IMR-90 (cell line): ENCODE measurements at regions not wholly inside any gene's neighbourhood (a gene's known extent, or its start where the extent isn't known, plus 50 kb on each side); places are given as distances from the start of the nearest gene placed in this dataset.

Experiments
- ATAC-seq: fragments of 200-7000 bp; cut with Tn5 transposase; 2 replicates; pipeline ENCODE4 v1.9.1; 2020; ENCODE audit warnings: low read depth, mild to moderate bottlenecking, moderate library complexity
- BruUV-seq: library from RNA; stranded (reverse); fragments of 400-500 nt; replicated peaks from 2 replicates; lab custom pipeline; 2021; lab: Mats Ljungman, UMichigan
- CTCF ChIA-PET: fragments of 300-600 bp; formaldehyde crosslinking; extraction: SDS; loops from one replicate; lab custom pipeline; 2021; ENCODE audit warnings: antibody characterized with exemption; lab: Yijun Ruan, JAX
- POLR2A ChIA-PET: fragments of 300-600 bp; sonication (Branson Sonifier 250); formaldehyde crosslinking; loops from one replicate; lab custom pipeline; 2022; ENCODE audit warnings: antibody characterized with exemption; ENCODE audit not compliant: unreplicated experiment; lab: Charles Lee
- DNase-seq: peaks from one replicate; pipeline ENCODE4 v3.0.0; 2013
- H2AFZ ChIP-seq: replicated peaks from 2 replicates; pipeline ENCODE3; 2013; ENCODE audit warnings: low read length, mild to moderate bottlenecking; ENCODE audit not compliant: poor library complexity
- H2AK5ac ChIP-seq: 2 replicates; pipeline ENCODE4 v1.6.1; 2013; ENCODE audit warnings: low read depth, low read length, inconsistent platforms
- H2AK9ac ChIP-seq: replicated peaks from 2 replicates; pipeline ENCODE3; 2013; ENCODE audit warnings: mild to moderate bottlenecking, low read depth, low read length, moderate library complexity; ENCODE audit not compliant: poor library complexity
- H2BK120ac ChIP-seq: 2 replicates; pipeline ENCODE4 v1.6.1; 2013; ENCODE audit warnings: low read depth, low read length, inconsistent platforms
- H2BK15ac ChIP-seq: 3 replicates; pipeline ENCODE4 v1.6.1; 2013; ENCODE audit warnings: low read depth, low read length, inconsistent platforms
- H2BK20ac ChIP-seq: 2 replicates; pipeline ENCODE4 v1.6.1; 2013; ENCODE audit warnings: low read depth, mild to moderate bottlenecking, inconsistent platforms, low read length, moderate library complexity
- H2BK5ac ChIP-seq: 2 replicates; pipeline ENCODE4 v1.6.1; 2013; ENCODE audit warnings: mild to moderate bottlenecking, low read depth, low read length, inconsistent platforms; ENCODE audit not compliant: poor library complexity, severe bottlenecking
- H3K14ac ChIP-seq: replicated peaks from 2 replicates; pipeline ENCODE4 v1.6.1; 2013; ENCODE audit warnings: low read depth, low read length, inconsistent platforms
- H3K18ac ChIP-seq: 2 replicates; pipeline ENCODE4 v1.6.1; 2013; ENCODE audit warnings: low read depth, low read length, control low read depth
- H3K23ac ChIP-seq: 2 replicates; pipeline ENCODE4 v1.6.1; 2013; ENCODE audit warnings: low read depth, low read length, inconsistent platforms
- H3K27ac ChIP-seq: 2 replicates; pipeline ENCODE4 v1.5.1; 2013; ENCODE audit warnings: mild to moderate bottlenecking, control low read depth, low read length; ENCODE audit not compliant: insufficient read depth
- H3K27me3 ChIP-seq: 2 replicates; pipeline ENCODE4 v1.6.1; 2013; ENCODE audit warnings: low read length; ENCODE audit not compliant: control insufficient read depth, insufficient read depth
- H3K36me3 ChIP-seq: 2 replicates; pipeline ENCODE4 v1.6.1; 2013; ENCODE audit warnings: low read length, mixed read lengths; ENCODE audit not compliant: control insufficient read depth, insufficient read depth
- H3K4ac ChIP-seq: 2 replicates; pipeline ENCODE4 v1.6.1; 2013; ENCODE audit warnings: low read depth, low read length, inconsistent platforms
- H3K4me1 ChIP-seq: 2 replicates; pipeline ENCODE4 v1.6.1; 2013; ENCODE audit warnings: low read length, mixed read lengths; ENCODE audit not compliant: control insufficient read depth, insufficient read depth
- H3K4me2 ChIP-seq: 2 replicates; pipeline ENCODE4 v1.6.1; 2013; ENCODE audit warnings: low read depth, mild to moderate bottlenecking, control low read depth, low read length, moderate library complexity
- H3K4me3 ChIP-seq: 2 replicates; pipeline ENCODE4 v1.5.1; 2013; ENCODE audit warnings: low read depth, mild to moderate bottlenecking, control low read depth, low read length, moderate library complexity; ENCODE audit not compliant: insufficient read depth
- H3K56ac ChIP-seq: 2 replicates; pipeline ENCODE4 v1.6.1; 2013; ENCODE audit warnings: low read length, inconsistent platforms; ENCODE audit not compliant: insufficient read depth; ENCODE audit errors: extremely low read depth
- H3K79me1 ChIP-seq, 2 experiments: 2 replicates each; pipeline ENCODE4 v1.6.1; 2013; ENCODE audit warnings: low read length in 2 of 2, inconsistent platforms in 1 of 2, low read depth in 1 of 2
- H3K9ac ChIP-seq: 2 replicates; pipeline ENCODE4 v1.6.1; 2013; ENCODE audit warnings: low read depth, low read length, control low read depth
- H3K9me1 ChIP-seq: 2 replicates; pipeline ENCODE4 v1.6.1; 2013; ENCODE audit warnings: low read length, inconsistent platforms; ENCODE audit not compliant: insufficient read depth
- H3K9me3 ChIP-seq: 2 replicates; pipeline ENCODE4 v1.6.1; 2013; ENCODE audit warnings: low read length; ENCODE audit not compliant: control insufficient read depth, insufficient read depth
- H4K20me1 ChIP-seq: 2 replicates; pipeline ENCODE4 v1.6.1; 2013; ENCODE audit warnings: low read length, inconsistent platforms; ENCODE audit not compliant: insufficient read depth
- H4K5ac ChIP-seq: 2 replicates; pipeline ENCODE4 v1.6.1; 2013; ENCODE audit warnings: mild to moderate bottlenecking, low read depth, low read length, control low read depth
- H4K8ac ChIP-seq, 2 experiments: 2 replicates each; pipeline ENCODE4 v1.6.1; 2013; ENCODE audit warnings: low read depth in 2 of 2, low read length in 2 of 2, control low read depth in 1 of 2, inconsistent platforms in 1 of 2
- H4K91ac ChIP-seq: 2 replicates; pipeline ENCODE4 v1.6.1; 2013; ENCODE audit warnings: low read depth, low read length, inconsistent platforms; ENCODE audit not compliant: insufficient read depth
- FOS ChIP-seq: fragments of 150-350 bp; IDR thresholded peaks from 2 replicates; pipeline ENCODE4 v1.6.1; 2016; ENCODE audit warnings: low read depth, low read length
- MXI1 ChIP-seq: IDR thresholded peaks from 2 replicates; pipeline ENCODE4 v1.6.1; 2012; ENCODE audit warnings: low read depth, mild to moderate bottlenecking, low read length, moderate library complexity, borderline replicate concordance
- WGBS, 2 experiments: methylation state at CpG; one replicate each; pipeline versions ENCODE4 v1.1.5 to v1.1.7; 2013; ENCODE audit warnings: missing lambda C conversion rate in 2 of 2; ENCODE audit not compliant: insufficient read length in 1 of 2; ENCODE audit errors: extremely low coverage in 2 of 2; 5-methylcytosine and 5-hydroxymethylcytosine counted together
- dilution Hi-C: fragments of 300-500 bp; cut with HindIII; formaldehyde crosslinking; loops from one replicate; pipeline ENCODE4 v1.14.3; 2018; ENCODE audit warnings: low sequenced_read_pairs; ENCODE audit not compliant: unreplicated experiment
- in situ Hi-C: fragments of 300-500 bp; cut with MboI; formaldehyde crosslinking; loops from 3 replicates; pipeline ENCODE4 v1.14.3; 2019; ENCODE audit warnings: low sequenced_read_pairs, inconsistent platforms, mixed read lengths
- intact Hi-C: fragments of 100-400 bp; cut with micrococcal nuclease; formaldehyde crosslinking; loops from 2 replicates; pipeline ENCODE4 v1.10.0; 2022
- TF ChIP-seq, protein P1 (sequence below): fragments of 150-350 bp; IDR thresholded peaks from 2 replicates; pipeline ENCODE4 v1.6.1; 2016; ENCODE audit warnings: low read depth, mild to moderate bottlenecking, low read length, moderate library complexity, borderline replicate concordance
- TF ChIP-seq, protein P2 (sequence below): conservative IDR thresholded peaks from 2 replicates; pipeline ENCODE4 v1.5.1; 2012; ENCODE audit warnings: mild to moderate bottlenecking, low read depth, low read length, improper control_type of control experiment

DNA sequence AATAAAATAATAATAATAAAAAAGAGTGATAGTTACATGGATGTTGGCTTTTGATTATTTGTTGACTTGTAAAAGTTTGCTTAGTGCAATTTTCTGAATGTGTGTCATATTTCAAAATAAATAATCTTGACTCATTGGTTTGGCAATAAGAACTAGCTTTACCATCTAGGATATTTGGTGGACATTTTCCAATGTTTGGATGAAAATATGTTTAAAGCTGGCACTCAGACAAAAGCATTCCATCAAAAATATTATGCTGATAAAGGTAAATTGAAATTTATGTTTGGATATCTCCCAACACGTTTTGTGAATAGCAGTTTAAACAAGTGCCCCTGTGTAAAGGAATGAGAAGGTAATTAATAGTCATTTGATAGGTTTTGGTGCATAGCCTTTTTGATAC lies 62.5 kb upstream of the KCNMA1 start:
- Histone ChIP-seq H4K91ac (no peak overlapping the region), H3K27ac (no peak overlapping the region), H2BK15ac (no peak overlapping the region), H2BK20ac (no peak overlapping the region), H2AK5ac (no peak overlapping the region), H4K8ac (no peak overlapping the region), H3K23ac (no peak overlapping the region), H4K20me1 (no peaks in the 10 kb centered on the region), H3K4me1 (peaks cover 2% of the 10 kb centered on the region; the same call in 1 of the 2 replicates), H3K18ac (no peak overlapping the region), H3K14ac (no peak overlapping the region), H3K9ac (no peak overlapping the region), H3K9me1 (no peaks in the 10 kb centered on the region), H2BK120ac (no peak overlapping the region), H2AFZ (no peak overlapping the region), H3K4me3 (no peak overlapping the region), H3K9me3 (no peaks in the 10 kb centered on the region), H3K4ac (no peak overlapping the region), H3K27me3 (peaks cover 6% of the 10 kb centered on the region; the same call in 1 of the 2 replicates), H4K5ac (no peak overlapping the region), H3K4me2 (no peak overlapping the region), H3K79me1 (no peaks in the 10 kb centered on the region), H3K36me3 (no peaks in the 10 kb centered on the region; the same call in 1 of the 2 replicates), H2AK9ac (no peak overlapping the region), H2BK5ac (no peak overlapping the region), H3K56ac (no peak overlapping the region)
- dilution Hi-C loops (no loop called here), intact Hi-C loops (loop anchor here (5.0 kb wide), 1 partner anchor 38 kb away; no protein-coding TSS in a partner anchor), in situ Hi-C loops (no loop called here)
- BruUV-seq, result no TSS peak
- no peak for DNase-seq
- WGBS, 2 experiments, result no CpG with 5 or more reads among the region's 1 CpG
- POLR2A ChIA-PET, result no interaction called here
- no peak for TF ChIP-seq FOS
- TF ChIP-seq, protein P1, sequence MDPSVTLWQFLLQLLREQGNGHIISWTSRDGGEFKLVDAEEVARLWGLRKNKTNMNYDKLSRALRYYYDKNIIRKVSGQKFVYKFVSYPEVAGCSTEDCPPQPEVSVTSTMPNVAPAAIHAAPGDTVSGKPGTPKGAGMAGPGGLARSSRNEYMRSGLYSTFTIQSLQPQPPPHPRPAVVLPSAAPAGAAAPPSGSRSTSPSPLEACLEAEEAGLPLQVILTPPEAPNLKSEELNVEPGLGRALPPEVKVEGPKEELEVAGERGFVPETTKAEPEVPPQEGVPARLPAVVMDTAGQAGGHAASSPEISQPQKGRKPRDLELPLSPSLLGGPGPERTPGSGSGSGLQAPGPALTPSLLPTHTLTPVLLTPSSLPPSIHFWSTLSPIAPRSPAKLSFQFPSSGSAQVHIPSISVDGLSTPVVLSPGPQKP, result no peak
- TF ChIP-seq, protein P2, sequence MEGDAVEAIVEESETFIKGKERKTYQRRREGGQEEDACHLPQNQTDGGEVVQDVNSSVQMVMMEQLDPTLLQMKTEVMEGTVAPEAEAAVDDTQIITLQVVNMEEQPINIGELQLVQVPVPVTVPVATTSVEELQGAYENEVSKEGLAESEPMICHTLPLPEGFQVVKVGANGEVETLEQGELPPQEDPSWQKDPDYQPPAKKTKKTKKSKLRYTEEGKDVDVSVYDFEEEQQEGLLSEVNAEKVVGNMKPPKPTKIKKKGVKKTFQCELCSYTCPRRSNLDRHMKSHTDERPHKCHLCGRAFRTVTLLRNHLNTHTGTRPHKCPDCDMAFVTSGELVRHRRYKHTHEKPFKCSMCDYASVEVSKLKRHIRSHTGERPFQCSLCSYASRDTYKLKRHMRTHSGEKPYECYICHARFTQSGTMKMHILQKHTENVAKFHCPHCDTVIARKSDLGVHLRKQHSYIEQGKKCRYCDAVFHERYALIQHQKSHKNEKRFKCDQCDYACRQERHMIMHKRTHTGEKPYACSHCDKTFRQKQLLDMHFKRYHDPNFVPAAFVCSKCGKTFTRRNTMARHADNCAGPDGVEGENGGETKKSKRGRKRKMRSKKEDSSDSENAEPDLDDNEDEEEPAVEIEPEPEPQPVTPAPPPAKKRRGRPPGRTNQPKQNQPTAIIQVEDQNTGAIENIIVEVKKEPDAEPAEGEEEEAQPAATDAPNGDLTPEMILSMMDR, result no peak
- TF ChIP-seq MXI1, result no peak
- no peak for ATAC-seq
- CTCF ChIA-PET, result no interaction called here
